Trophoblast cell (in vitro differentiated cells and primary cell): ENCODE measurements at regions not wholly inside any gene's neighbourhood (a gene's known extent, or its start where the extent isn't known, plus 50 kb on each side); places are given as distances from the start of the nearest gene placed in this dataset.

Source experiments
- DNase-seq, 2 donors: peaks; one replicate each; pipeline ENCODE4 v3.0.0-alpha.2; 2016
- H2AFZ ChIP-seq: 2 replicates; pipeline ENCODE4 v1.6.1; 2013; ENCODE audit warnings: low read length, moderate library complexity, mild to moderate bottlenecking; ENCODE audit not compliant: insufficient read depth, poor library complexity
- H2AK5ac ChIP-seq: 2 replicates; pipeline ENCODE4 v1.6.1; 2013; ENCODE audit warnings: mild to moderate bottlenecking, low read length
- H2BK120ac ChIP-seq: 2 replicates; pipeline ENCODE4 v1.6.1; 2013; ENCODE audit warnings: low read length, mild to moderate bottlenecking, moderate library complexity; ENCODE audit not compliant: insufficient read depth, poor library complexity
- H2BK12ac ChIP-seq: 2 replicates; pipeline ENCODE4 v1.6.1; 2013; ENCODE audit warnings: mild to moderate bottlenecking, low read length, moderate library complexity
- H2BK5ac ChIP-seq: 2 replicates; pipeline ENCODE4 v1.6.1; 2013; ENCODE audit warnings: low read length, low read depth, moderate library complexity, mild to moderate bottlenecking; ENCODE audit not compliant: poor library complexity
- H3K14ac ChIP-seq: 2 replicates; pipeline ENCODE4 v1.6.1; 2013; ENCODE audit warnings: mild to moderate bottlenecking, low read length
- H3K18ac ChIP-seq: 2 replicates; pipeline ENCODE4 v1.6.1; 2013; ENCODE audit warnings: mild to moderate bottlenecking, low read length
- H3K23ac ChIP-seq: 2 replicates; pipeline ENCODE4 v1.6.1; 2013; ENCODE audit warnings: low read length
- H3K27ac ChIP-seq: 2 replicates; pipeline ENCODE4 v1.5.1; 2013; ENCODE audit warnings: low read depth, mild to moderate bottlenecking, inconsistent platforms, low read length, moderate library complexity
- H3K27me3 ChIP-seq: 2 replicates; pipeline ENCODE4 v1.6.1; 2013; ENCODE audit warnings: inconsistent platforms, mild to moderate bottlenecking, low read length, moderate library complexity; ENCODE audit not compliant: insufficient read depth
- H3K36me3 ChIP-seq, 2 experiments: 1 replicate in 1 of 2; 2 replicates in 1 of 2; pipeline ENCODE4 v1.6.1; 2013; ENCODE audit warnings: low read length in 2 of 2, mild to moderate bottlenecking in 2 of 2, moderate library complexity in 1 of 2; ENCODE audit not compliant: insufficient read depth in 2 of 2, control insufficient read depth in 1 of 2
- H3K4ac ChIP-seq: 2 replicates; pipeline ENCODE4 v1.6.1; 2013; ENCODE audit warnings: low read depth, mild to moderate bottlenecking, low read length, moderate library complexity
- H3K4me1 ChIP-seq, 2 experiments: 1 replicate in 1 of 2; 2 replicates in 1 of 2; pipeline ENCODE4 v1.6.1; 2013; ENCODE audit warnings: low read length in 2 of 2, mild to moderate bottlenecking in 2 of 2, moderate library complexity in 1 of 2; ENCODE audit not compliant: insufficient read depth in 2 of 2, control insufficient read depth in 1 of 2
- H3K4me2 ChIP-seq: 2 replicates; pipeline ENCODE4 v1.6.1; 2013; ENCODE audit warnings: inconsistent platforms, mild to moderate bottlenecking, low read length, moderate library complexity
- H3K4me3 ChIP-seq: 2 replicates; pipeline ENCODE4 v1.5.1; 2013; ENCODE audit warnings: mild to moderate bottlenecking, low read depth, low read length, inconsistent platforms
- H3K79me1 ChIP-seq: one replicate; pipeline ENCODE4 v1.6.1; 2013; ENCODE audit warnings: low read length
- H3K79me2 ChIP-seq: 2 replicates; pipeline ENCODE4 v1.6.1; 2013; ENCODE audit warnings: low read length, mild to moderate bottlenecking; ENCODE audit not compliant: control insufficient read depth, insufficient read depth, poor library complexity
- H3K9ac ChIP-seq: 2 replicates; pipeline ENCODE4 v1.6.1; 2013; ENCODE audit warnings: mild to moderate bottlenecking, low read length
- H3K9me3 ChIP-seq: 2 replicates; pipeline ENCODE4 v1.6.1; 2013; ENCODE audit warnings: low read depth, mild to moderate bottlenecking, control low read depth, inconsistent platforms, low read length; ENCODE audit not compliant: insufficient read depth
- H4K12ac ChIP-seq: 2 replicates; pipeline ENCODE4 v1.6.1; 2013; ENCODE audit warnings: low read depth, mild to moderate bottlenecking, low read length, moderate library complexity
- H4K8ac ChIP-seq: 2 replicates; pipeline ENCODE4 v1.6.1; 2013; ENCODE audit warnings: low read depth, mild to moderate bottlenecking, low read length, moderate library complexity
- H4K91ac ChIP-seq: one replicate; pipeline ENCODE4 v1.6.1; 2013; ENCODE audit warnings: low read depth, mild to moderate bottlenecking, low read length, moderate library complexity
- WGBS: extraction: QIAGEN DNeasy Blood & Tissue Kit; methylation state at CpG from one replicate; pipeline ENCODE4 v1.1.7; 2013; ENCODE audit warnings: missing lambda C conversion rate; ENCODE audit not compliant: insufficient read length, insufficient coverage; ENCODE audit errors: extremely low coverage; 5-methylcytosine and 5-hydroxymethylcytosine counted together

DNA sequence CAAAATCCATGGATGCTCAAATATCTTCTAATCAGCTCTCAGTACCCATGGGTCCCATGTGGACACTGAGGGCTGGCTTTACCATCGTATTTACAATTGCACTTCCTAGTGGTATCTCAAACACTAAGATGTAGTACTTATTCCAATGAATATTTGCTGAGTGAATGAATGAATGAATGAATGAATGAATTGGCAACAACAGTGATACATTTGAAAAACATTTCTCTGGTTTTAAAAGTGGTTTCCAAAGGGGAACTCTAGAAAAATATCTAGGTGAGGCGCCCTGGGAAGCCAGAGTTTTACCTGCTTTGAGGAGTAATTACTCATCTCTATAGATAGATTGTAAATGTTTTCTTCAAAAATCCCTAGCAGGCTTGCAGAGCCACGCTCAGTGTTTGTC, 76.6 kb downstream of the CYTL1 start:
- no peak overlapping the region for H2BK120ac ChIP-seq
- H4K91ac ChIP-seq: no peak overlapping the region
- no peak overlapping the region for H3K14ac ChIP-seq
- H2AK5ac ChIP-seq: no peak overlapping the region
- H3K27ac ChIP-seq: no peak overlapping the region
- H3K79me2 ChIP-seq: no peaks in the 10 kb centered on the region
- no peaks in the 10 kb centered on the region for H3K4me1 ChIP-seq
- no peak overlapping the region for H4K8ac ChIP-seq
- H3K18ac ChIP-seq: no peak overlapping the region
- no peaks in the 10 kb centered on the region for H3K79me1 ChIP-seq
- H2BK12ac ChIP-seq: no peak overlapping the region
- H3K27me3 ChIP-seq: no peaks in the 10 kb centered on the region
- H4K12ac ChIP-seq: no peak overlapping the region
- H2BK5ac ChIP-seq: no peak overlapping the region
- no CpG with 5 or more reads among the region's 3 CpGs for WGBS
- peaks cover 7% of the 10 kb centered on the region for H3K9me3 ChIP-seq
- H3K4me3 ChIP-seq: no peak overlapping the region
- no peak overlapping the region for H3K4me2 ChIP-seq
- H3K36me3 ChIP-seq: no peaks in the 10 kb centered on the region
- no peak for DNase-seq
- no peak overlapping the region for H2AFZ ChIP-seq
- H3K23ac ChIP-seq: no peak overlapping the region
- H3K9ac ChIP-seq: no peak overlapping the region
- H3K4ac ChIP-seq: no peak overlapping the region

DNA sequence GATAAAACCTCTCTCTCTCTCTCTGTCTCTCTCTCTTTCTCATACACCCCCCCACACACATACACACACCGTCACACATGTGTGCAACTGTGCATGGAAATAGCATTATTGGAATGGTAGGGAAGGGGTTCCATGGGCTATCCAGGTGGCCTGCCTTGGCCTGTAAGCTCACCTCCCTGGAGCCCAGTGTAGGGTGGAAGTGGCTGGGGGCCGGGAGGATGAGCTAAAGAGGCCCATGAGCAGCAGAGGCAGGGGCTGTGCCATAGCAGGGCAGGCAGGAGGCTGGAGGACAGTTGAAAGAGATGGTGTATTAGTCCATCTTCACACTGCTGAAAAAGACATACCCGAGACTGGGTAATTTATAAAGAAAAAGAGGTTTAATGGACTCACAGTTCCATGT, 74.2 kb downstream of the CYTL1 start:
- Histone ChIP-seq H3K27me3 (no peaks in the 10 kb centered on the region), H2BK120ac (no peak overlapping the region), H3K18ac (no peak overlapping the region), H3K27ac (no peak overlapping the region), H3K4ac (no peak overlapping the region), H3K4me3 (no peak overlapping the region), H3K9me3 (peaks cover 7% of the 10 kb centered on the region), H3K23ac (no peak overlapping the region), H4K91ac (no peak overlapping the region), H2AFZ (no peak overlapping the region), H2AK5ac (no peak overlapping the region), H3K36me3 (no peaks in the 10 kb centered on the region), H2BK5ac (no peak overlapping the region), H4K8ac (no peak overlapping the region), H3K4me1 (no peaks in the 10 kb centered on the region), H4K12ac (no peak overlapping the region), H3K79me2 (no peaks in the 10 kb centered on the region), H3K14ac (no peak overlapping the region), H2BK12ac (no peak overlapping the region), H3K4me2 (no peak overlapping the region), H3K9ac (no peak overlapping the region), H3K79me1 (no peaks in the 10 kb centered on the region)
- no CpG with 5 or more reads among the region's 3 CpGs for WGBS
- no peak for DNase-seq

DNA sequence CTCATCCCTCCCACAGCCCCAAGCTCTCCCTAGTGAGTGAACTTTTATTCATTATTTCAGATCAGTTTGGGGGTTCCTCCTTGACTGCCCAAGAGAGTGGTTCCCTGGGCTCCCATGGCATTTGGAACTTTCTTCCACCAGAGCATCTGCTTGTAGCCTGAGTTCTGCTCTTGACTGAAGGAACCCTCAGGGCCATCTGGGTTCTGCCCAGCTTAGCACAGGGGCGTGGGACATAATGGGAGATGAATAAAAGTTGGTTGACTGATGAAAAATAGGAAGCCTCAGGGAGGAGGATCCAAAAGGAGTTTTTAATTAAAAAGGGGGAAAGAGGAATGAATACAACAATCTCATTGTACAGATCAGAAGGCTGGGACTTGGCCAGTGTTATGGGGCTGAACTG, 73.4 kb downstream of the CYTL1 start:
- no CpG with 5 or more reads among the region's 1 CpG for WGBS
- Histone ChIP-seq H3K27ac (no peak overlapping the region), H3K4ac (no peak overlapping the region), H3K79me1 (no peaks in the 10 kb centered on the region), H3K4me2 (no peak overlapping the region), H3K79me2 (no peaks in the 10 kb centered on the region), H4K91ac (no peak overlapping the region), H4K8ac (no peak overlapping the region), H3K9me3 (peaks cover 7% of the 10 kb centered on the region), H2BK5ac (no peak overlapping the region), H3K4me1 (no peaks in the 10 kb centered on the region), H3K23ac (no peak overlapping the region), H2BK12ac (no peak overlapping the region), H2AK5ac (no peak overlapping the region), H3K4me3 (no peak overlapping the region), H3K9ac (no peak overlapping the region), H2BK120ac (no peak overlapping the region), H2AFZ (no peak overlapping the region), H3K14ac (no peak overlapping the region), H3K36me3 (no peaks in the 10 kb centered on the region), H3K27me3 (no peaks in the 10 kb centered on the region), H3K18ac (no peak overlapping the region), H4K12ac (no peak overlapping the region)
- no peak for DNase-seq

DNA sequence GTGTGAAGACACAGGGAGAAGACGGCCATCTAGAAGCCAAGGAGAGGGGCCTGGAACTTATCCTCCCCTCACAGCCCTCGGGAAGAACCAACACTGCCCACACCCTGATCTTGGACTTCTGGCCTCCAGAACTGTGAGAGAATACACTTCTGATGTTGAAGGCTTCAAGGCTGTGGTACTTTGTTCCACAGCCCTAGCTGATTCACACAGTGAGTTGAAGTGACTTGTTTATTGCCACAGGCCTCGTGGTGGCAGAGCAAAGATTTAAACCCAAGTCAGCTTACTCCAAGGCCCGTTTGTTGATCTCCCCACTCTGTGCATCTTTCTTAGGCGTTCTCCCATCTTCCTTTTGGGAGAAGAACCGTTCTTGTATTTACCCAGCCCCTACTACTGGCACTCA, 72.8 kb downstream of the CYTL1 start:
- H4K91ac ChIP-seq: no peak overlapping the region

More for the DNA sequence above, 72.8 kb downstream of the CYTL1 start:
- no peak overlapping the region for H2BK12ac ChIP-seq
- no peak overlapping the region for H2BK5ac ChIP-seq
- H3K79me1 ChIP-seq: no peaks in the 10 kb centered on the region
- no peak overlapping the region for H2AFZ ChIP-seq
- no peaks in the 10 kb centered on the region for H3K36me3 ChIP-seq
- no peak overlapping the region for H4K8ac ChIP-seq
- H4K12ac ChIP-seq: no peak overlapping the region
- no peak overlapping the region for H3K9ac ChIP-seq
- no peaks in the 10 kb centered on the region for H3K79me2 ChIP-seq
- H3K9me3 ChIP-seq: peaks cover 7% of the 10 kb centered on the region
- H3K4me3 ChIP-seq: no peak overlapping the region
- no peak overlapping the region for H2BK120ac ChIP-seq
- H3K14ac ChIP-seq: no peak overlapping the region
- no peak overlapping the region for H3K23ac ChIP-seq
- no peaks in the 10 kb centered on the region for H3K4me1 ChIP-seq
- no peak overlapping the region for H3K18ac ChIP-seq
- no peak overlapping the region for H2AK5ac ChIP-seq
- H3K4ac ChIP-seq: no peak overlapping the region
- H3K4me2 ChIP-seq: no peak overlapping the region
- H3K27me3 ChIP-seq: no peaks in the 10 kb centered on the region
- no CpG with 5 or more reads among the region's 6 CpGs for WGBS
- no peak for DNase-seq
- H3K27ac ChIP-seq: no peak overlapping the region
